PC-9 (cell line): ENCODE measurements at regions not wholly inside any gene's neighbourhood (a gene's known extent, or its start where the extent isn't known, plus 50 kb on each side); places are given as distances from the start of the nearest gene placed in this dataset.

Experiments used
- BruUV-seq: library from RNA; stranded (reverse); fragments of 400-500 nt; replicated peaks from 2 replicates; lab custom pipeline; 2021; lab: Mats Ljungman, UMichigan
- CTCF ChIA-PET: fragments of 300-600 bp; sonication (Branson Sonifier 250); formaldehyde crosslinking; loops from one replicate; lab custom pipeline; 2022; ENCODE audit warnings: antibody characterized with exemption; lab: Charles Lee
- POLR2A ChIA-PET: fragments of 300-600 bp; sonication (Branson Sonifier 250); formaldehyde crosslinking; loops from one replicate; lab custom pipeline; 2022; ENCODE audit warnings: antibody characterized with exemption; ENCODE audit not compliant: unreplicated experiment; lab: Charles Lee
- DNase-seq, 2 experiments: peaks; one replicate each; pipeline versions ENCODE4 v3.0.0 to v3.0.0-alpha.2; 2015 to 2022; ENCODE audit warnings: mixed read lengths in 1 of 2
- H2AFZ ChIP-seq: fragments of 200-600 bp; sonication (generic); 2 replicates; pipeline ENCODE4 v1.8.1; 2017; ENCODE audit warnings: antibody characterized with exemption
- H3F3A ChIP-seq: fragments of 200-600 bp; sonication (generic); 2 replicates; pipeline ENCODE4 v1.8.1; 2017; ENCODE audit warnings: antibody characterized with exemption, mild to moderate bottlenecking, low read depth; ENCODE audit not compliant: insufficient read depth
- H3K27ac ChIP-seq: fragments of 200-600 bp; sonication (generic); 2 replicates; pipeline ENCODE4 v1.6.1; 2016; ENCODE audit warnings: mixed run types
- H3K27me3 ChIP-seq: fragments of 200-600 bp; sonication (generic); 2 replicates; pipeline ENCODE4 v1.6.1; 2016; ENCODE audit warnings: low read depth, mixed run types; ENCODE audit not compliant: insufficient read depth
- H3K36me3 ChIP-seq: fragments of 200-600 bp; sonication (generic); 2 replicates; pipeline ENCODE4 v1.6.1; 2016; ENCODE audit warnings: low read depth, mixed run types
- H3K4me1 ChIP-seq: fragments of 200-600 bp; sonication (generic); replicated peaks from 2 replicates; pipeline ENCODE4 v1.6.1; 2016; ENCODE audit warnings: mixed run types; ENCODE audit not compliant: insufficient read depth
- H3K4me2 ChIP-seq: fragments of 200-600 bp; sonication (generic); 2 replicates; pipeline ENCODE4 v1.6.1; 2017; ENCODE audit warnings: mixed run types
- H3K4me3 ChIP-seq: fragments of 200-600 bp; sonication (generic); 2 replicates; pipeline ENCODE4 v1.6.1; 2016; ENCODE audit warnings: mixed run types
- H3K79me2 ChIP-seq: fragments of 200-600 bp; sonication (generic); 2 replicates; pipeline ENCODE4 v1.6.1; 2017; ENCODE audit warnings: low read depth, mixed run types
- H3K9me2 ChIP-seq: fragments of 200-600 bp; sonication (generic); 2 replicates; pipeline ENCODE4 v1.8.1; 2017; ENCODE audit warnings: mild to moderate bottlenecking; ENCODE audit not compliant: insufficient read depth
- H3K9me3 ChIP-seq: fragments of 200-600 bp; sonication (generic); 2 replicates; pipeline ENCODE4 v1.8.1; 2016; ENCODE audit warnings: low read depth; ENCODE audit not compliant: insufficient read depth
- H4K20me1 ChIP-seq: fragments of 200-600 bp; sonication (generic); 2 replicates; pipeline ENCODE4 v1.8.1; 2017; ENCODE audit not compliant: insufficient read depth
- CTCF ChIP-seq: fragments of 200-600 bp; sonication (generic); conservative IDR thresholded peaks from 2 replicates; pipeline ENCODE4 v1.6.1; 2017; ENCODE audit warnings: mixed run types, antibody characterized with exemption, mild to moderate bottlenecking, moderate library complexity
- EZH2 ChIP-seq: fragments of 200-600 bp; sonication (generic); IDR thresholded peaks from 2 replicates; pipeline ENCODE4 v1.8.0; 2017; ENCODE audit warnings: antibody characterized with exemption, low read depth
- intact Hi-C: fragments of 100-400 bp; cut with micrococcal nuclease; formaldehyde crosslinking; loops from one replicate; pipeline ENCODE4 v1.10.0; 2022; ENCODE audit not compliant: unreplicated experiment

GRCh38 chr6:21999012-21999528, 297.8 kb downstream of the PRL start:
- no peaks in the 10 kb centered on the region for H3K9me2 ChIP-seq
- no peak overlapping the region for H3K4me2 ChIP-seq
- H3K27me3 ChIP-seq = no peaks in the 10 kb centered on the region
- no peaks in the 10 kb centered on the region for H3K4me1 ChIP-seq
- TF ChIP-seq EZH2 = no peak
- TF ChIP-seq CTCF = no peak
- CTCF ChIA-PET = no interaction called here
- no peak for DNase-seq
- no peak overlapping the region for H2AFZ ChIP-seq
- no peaks in the 10 kb centered on the region for H3F3A ChIP-seq
- H4K20me1 ChIP-seq = no peaks in the 10 kb centered on the region
- no peak overlapping the region for H3K27ac ChIP-seq
- no peaks in the 10 kb centered on the region for H3K36me3 ChIP-seq
- intact Hi-C loops = no loop called here
- BruUV-seq = no TSS peak
- H3K9me3 ChIP-seq = no peaks in the 10 kb centered on the region
- POLR2A ChIA-PET = no interaction called here
- no peaks in the 10 kb centered on the region for H3K79me2 ChIP-seq
- no peak overlapping the region for H3K4me3 ChIP-seq

DNA sequence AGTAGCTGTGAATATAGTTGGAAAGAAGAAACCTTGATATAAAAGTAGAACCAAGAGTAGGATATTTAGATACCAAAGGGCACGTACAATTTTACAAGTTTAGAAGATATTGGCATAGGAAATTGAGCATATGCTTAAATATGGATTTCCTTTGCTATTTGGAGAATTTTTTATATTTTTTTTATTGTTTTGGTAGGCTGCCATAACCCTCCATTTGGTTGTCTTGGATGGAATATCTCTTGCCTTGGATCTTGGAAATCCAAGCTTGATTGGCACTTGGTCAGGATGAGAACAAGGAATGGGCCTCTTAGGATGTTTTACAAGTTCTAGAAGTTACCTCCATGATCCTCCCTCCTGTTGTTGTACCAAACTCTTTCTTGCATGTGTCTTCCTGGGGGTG, 297.1 kb downstream of the PRL start:
- Histone ChIP-seq H3K9me3 (no peaks in the 10 kb centered on the region), H3K27ac (no peak overlapping the region), H3K4me1 (no peaks in the 10 kb centered on the region), H3K4me3 (no peak overlapping the region), H3K36me3 (no peaks in the 10 kb centered on the region), H3K27me3 (no peaks in the 10 kb centered on the region), H2AFZ (no peak overlapping the region), H3K9me2 (no peaks in the 10 kb centered on the region), H4K20me1 (no peaks in the 10 kb centered on the region), H3K4me2 (no peak overlapping the region), H3F3A (no peaks in the 10 kb centered on the region), H3K79me2 (no peaks in the 10 kb centered on the region)
- CTCF ChIA-PET = no interaction called here
- no TSS peak for BruUV-seq
- no peak for DNase-seq
- POLR2A ChIA-PET = no interaction called here
- intact Hi-C loops = no loop called here
- no peak for TF ChIP-seq EZH2
- TF ChIP-seq CTCF = no peak

DNA sequence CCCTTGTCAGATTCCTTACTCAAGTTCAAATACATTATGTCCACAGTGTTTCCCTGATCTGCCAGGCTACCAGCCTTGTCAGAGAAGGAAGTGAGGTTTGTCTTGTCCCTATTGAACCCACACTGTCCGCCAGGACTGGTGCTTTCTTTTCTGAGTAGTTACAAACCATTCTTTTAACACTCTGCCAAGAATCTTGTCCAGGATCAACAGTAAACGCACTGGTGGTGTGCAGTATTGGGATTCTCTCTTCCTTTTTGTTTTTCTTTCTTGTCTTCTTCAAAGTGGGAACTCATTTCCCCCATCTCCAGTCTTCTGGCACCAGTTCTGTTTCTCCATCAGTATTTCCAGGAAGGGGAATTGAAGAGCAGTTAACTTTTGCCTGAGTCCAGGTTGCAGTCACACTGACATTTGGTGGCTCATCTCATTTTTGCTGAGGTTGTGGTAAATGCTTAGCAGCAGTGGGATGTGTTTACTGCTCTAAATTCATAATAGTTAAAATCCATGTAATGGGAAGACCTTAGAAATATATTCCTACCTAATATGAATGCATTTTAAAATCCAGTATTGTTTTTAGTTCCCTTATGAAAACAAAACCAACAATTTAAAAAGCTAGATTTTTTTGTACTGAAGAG, 295.3 kb downstream of the PRL start:
- Histone ChIP-seq H2AFZ (no peak overlapping the region), H3K36me3 (no peaks in the 10 kb centered on the region), H3K79me2 (no peaks in the 10 kb centered on the region), H3K27ac (no peak overlapping the region), H3K9me2 (no peaks in the 10 kb centered on the region), H3F3A (no peaks in the 10 kb centered on the region), H3K4me3 (no peak overlapping the region), H3K4me2 (no peak overlapping the region), H3K27me3 (no peaks in the 10 kb centered on the region), H4K20me1 (no peaks in the 10 kb centered on the region), H3K9me3 (no peaks in the 10 kb centered on the region), H3K4me1 (no peaks in the 10 kb centered on the region)
- no TSS peak for BruUV-seq
- ChIA-PET CTCF (no interaction called here), POLR2A (no interaction called here)
- DNase-seq = no peak
- no peak for TF ChIP-seq EZH2
- TF ChIP-seq CTCF = no peak
- intact Hi-C loops = no loop called here
